ENCODE measurements at regions not wholly inside any gene's neighbourhood (a gene's known extent, or its start where the extent isn't known, plus 50 kb on each side); places are given as distances from the start of the nearest gene placed in this dataset.

DNA sequence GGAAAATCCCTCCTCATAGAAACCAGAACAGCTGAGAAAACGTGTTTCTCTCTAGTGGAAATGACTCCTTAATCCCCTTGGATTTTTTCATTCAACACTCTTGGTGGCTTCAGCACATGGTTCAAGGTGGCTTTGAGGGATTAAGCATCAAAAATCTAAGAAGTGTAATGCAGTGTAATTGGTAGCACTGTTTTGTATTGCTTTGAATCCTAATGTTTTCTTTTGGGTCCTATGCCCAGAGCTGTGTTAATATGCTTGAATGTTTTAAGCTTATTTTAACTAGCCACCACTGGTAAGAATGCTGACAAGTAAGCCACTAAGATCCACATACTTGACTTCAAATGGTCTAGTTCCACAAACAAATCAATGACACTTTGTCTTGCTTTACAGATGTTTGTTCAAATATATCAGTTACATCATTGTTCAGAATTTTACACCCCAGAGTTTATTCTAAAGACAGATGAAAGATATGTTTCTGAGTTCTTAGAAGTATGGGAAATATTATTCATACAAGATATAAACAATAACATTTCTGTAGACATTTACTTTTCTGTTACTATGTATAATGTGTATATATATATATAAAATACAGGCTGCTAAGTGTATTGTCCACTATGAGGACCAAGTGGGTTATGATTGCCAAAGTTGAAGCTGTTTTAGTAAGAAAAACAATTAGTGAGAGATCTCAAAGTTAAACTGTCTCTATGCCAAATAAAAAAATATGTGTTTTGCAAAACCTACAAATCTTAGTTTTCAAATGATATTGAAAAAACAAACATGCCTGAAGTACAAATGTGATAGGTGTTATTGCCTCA, 220.8 kb downstream of the OGFRL1 start:
- Histone ChIP-seq H3K36me3 (ENCODE audit: insufficient read depth, low read length) (no peaks in the 10 kb centered on the region), H3K4me2 (ENCODE audit: low read depth, low read length, poor library complexity, severe bottlenecking) (no peak overlapping the region), H3K9me2 (replicated peaks; ENCODE audit: low read depth, low read length) (no peaks in the 10 kb centered on the region), H3K9me3 (ENCODE audit: insufficient read depth, low read depth, low read length) (no peaks in the 10 kb centered on the region), H4K20me1 (ENCODE audit: insufficient read depth, low read length, poor library complexity, severe bottlenecking) (no peaks in the 10 kb centered on the region), H2AFZ (ENCODE audit: low read length) (no peak overlapping the region), H3K27me3 (ENCODE audit: insufficient read depth, low read length, poor library complexity, severe bottlenecking) (no peaks in the 10 kb centered on the region), H3K79me2 (ENCODE audit: insufficient read depth, low read length) (no peaks in the 10 kb centered on the region), H3K4me1 (ENCODE audit: insufficient read depth, low read length, poor library complexity, severe bottlenecking) (no peaks in the 10 kb centered on the region), H3F3A (ENCODE audit: low read depth) (no peaks in the 10 kb centered on the region), H3K4me3 (ENCODE audit: low read length, poor library complexity, severe bottlenecking) (no peak overlapping the region), H3K9ac (ENCODE audit: low read depth, low read length, poor library complexity, severe bottlenecking) (no peak overlapping the region)
- TF ChIP-seq EZH2phosphoT487 (IDR thresholded peaks at IDR 0.05; ENCODE audit: borderline replicate concordance): no peak
- TF ChIP-seq, protein P1, sequence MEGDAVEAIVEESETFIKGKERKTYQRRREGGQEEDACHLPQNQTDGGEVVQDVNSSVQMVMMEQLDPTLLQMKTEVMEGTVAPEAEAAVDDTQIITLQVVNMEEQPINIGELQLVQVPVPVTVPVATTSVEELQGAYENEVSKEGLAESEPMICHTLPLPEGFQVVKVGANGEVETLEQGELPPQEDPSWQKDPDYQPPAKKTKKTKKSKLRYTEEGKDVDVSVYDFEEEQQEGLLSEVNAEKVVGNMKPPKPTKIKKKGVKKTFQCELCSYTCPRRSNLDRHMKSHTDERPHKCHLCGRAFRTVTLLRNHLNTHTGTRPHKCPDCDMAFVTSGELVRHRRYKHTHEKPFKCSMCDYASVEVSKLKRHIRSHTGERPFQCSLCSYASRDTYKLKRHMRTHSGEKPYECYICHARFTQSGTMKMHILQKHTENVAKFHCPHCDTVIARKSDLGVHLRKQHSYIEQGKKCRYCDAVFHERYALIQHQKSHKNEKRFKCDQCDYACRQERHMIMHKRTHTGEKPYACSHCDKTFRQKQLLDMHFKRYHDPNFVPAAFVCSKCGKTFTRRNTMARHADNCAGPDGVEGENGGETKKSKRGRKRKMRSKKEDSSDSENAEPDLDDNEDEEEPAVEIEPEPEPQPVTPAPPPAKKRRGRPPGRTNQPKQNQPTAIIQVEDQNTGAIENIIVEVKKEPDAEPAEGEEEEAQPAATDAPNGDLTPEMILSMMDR (conservative IDR thresholded peaks at IDR 0.05; ENCODE audit: low read length): no peak

- no peak for TF ChIP-seq EZH2phosphoT487 (IDR thresholded peaks at IDR 0.05; ENCODE audit: borderline replicate concordance)
- TF ChIP-seq, protein P1 (conservative IDR thresholded peaks at IDR 0.05; ENCODE audit: low read length): peak; percentile 65
- Histone ChIP-seq H2AFZ (ENCODE audit: low read length) (no peak overlapping the region), H3K9me2 (replicated peaks; ENCODE audit: low read depth, low read length) (no peaks in the 10 kb centered on the region), H3F3A (ENCODE audit: low read depth) (no peaks in the 10 kb centered on the region), H3K36me3 (ENCODE audit: insufficient read depth, low read length) (no peaks in the 10 kb centered on the region), H3K9me3 (ENCODE audit: insufficient read depth, low read depth, low read length) (no peaks in the 10 kb centered on the region), H3K27me3 (ENCODE audit: insufficient read depth, low read length, poor library complexity, severe bottlenecking) (no peaks in the 10 kb centered on the region), H3K4me1 (ENCODE audit: insufficient read depth, low read length, poor library complexity, severe bottlenecking) (no peaks in the 10 kb centered on the region), H3K79me2 (ENCODE audit: insufficient read depth, low read length) (no peaks in the 10 kb centered on the region), H3K4me2 (ENCODE audit: low read depth, low read length, poor library complexity, severe bottlenecking) (no peak overlapping the region), H4K20me1 (ENCODE audit: insufficient read depth, low read length, poor library complexity, severe bottlenecking) (no peaks in the 10 kb centered on the region), H3K4me3 (ENCODE audit: low read length, poor library complexity, severe bottlenecking) (no peak overlapping the region), H3K9ac (ENCODE audit: low read depth, low read length, poor library complexity, severe bottlenecking) (no peak overlapping the region)
Observed at GRCh38 chr6:71510057-71510713, 221.6 kb downstream of the OGFRL1 start.

DNA sequence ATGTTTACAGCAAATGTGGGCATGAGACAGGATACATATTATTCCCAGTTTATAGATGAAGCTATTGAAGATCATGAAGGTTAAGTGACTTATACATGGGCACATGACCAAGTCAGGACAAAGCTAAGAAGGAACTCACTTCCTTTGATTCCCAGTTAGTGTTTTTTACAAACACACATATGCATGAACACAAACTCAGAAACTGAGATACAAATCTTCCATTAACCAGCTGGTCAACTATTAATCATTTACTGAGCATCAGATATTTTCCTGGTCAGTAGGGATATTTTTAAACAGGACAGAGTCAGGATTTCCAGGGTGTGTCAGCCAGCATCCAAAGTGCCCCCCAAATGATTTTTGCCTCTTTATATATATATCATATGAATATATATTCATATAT, 222.2 kb downstream of the OGFRL1 start:
- Histone ChIP-seq H3K79me2 (ENCODE audit: insufficient read depth, low read length) (no peaks in the 10 kb centered on the region), H3K4me2 (ENCODE audit: low read depth, low read length, poor library complexity, severe bottlenecking) (no peak overlapping the region), H3K9ac (ENCODE audit: low read depth, low read length, poor library complexity, severe bottlenecking) (no peak overlapping the region), H3F3A (ENCODE audit: low read depth) (no peaks in the 10 kb centered on the region), H2AFZ (ENCODE audit: low read length) (no peak overlapping the region), H3K36me3 (ENCODE audit: insufficient read depth, low read length) (no peaks in the 10 kb centered on the region), H3K27me3 (ENCODE audit: insufficient read depth, low read length, poor library complexity, severe bottlenecking) (no peaks in the 10 kb centered on the region), H3K9me2 (replicated peaks; ENCODE audit: low read depth, low read length) (no peaks in the 10 kb centered on the region), H3K4me1 (ENCODE audit: insufficient read depth, low read length, poor library complexity, severe bottlenecking) (no peaks in the 10 kb centered on the region), H4K20me1 (ENCODE audit: insufficient read depth, low read length, poor library complexity, severe bottlenecking) (no peaks in the 10 kb centered on the region), H3K9me3 (ENCODE audit: insufficient read depth, low read depth, low read length) (no peaks in the 10 kb centered on the region), H3K4me3 (ENCODE audit: low read length, poor library complexity, severe bottlenecking) (no peak overlapping the region)
- TF ChIP-seq, protein P1 (conservative IDR thresholded peaks at IDR 0.05; ENCODE audit: low read length): no peak
- no peak for TF ChIP-seq EZH2phosphoT487 (IDR thresholded peaks at IDR 0.05; ENCODE audit: borderline replicate concordance)

Data from Loucy (cell line).